Upper lobe of right lung (tissue), 1 donor: ENCODE measurements at regions not wholly inside any gene's neighbourhood (a gene's known extent, or its start where the extent isn't known, plus 50 kb on each side); places are given as distances from the start of the nearest gene placed in this dataset.

Experiments used
- ATAC-seq: fragments of 200-7000 bp; cut with Tn5 transposase; one replicate; pipeline ENCODE4 v1.9.1; 2020; ENCODE audit warnings: mild to moderate bottlenecking, moderate library complexity
- DNase-seq: peaks from one replicate; pipeline ENCODE4 v3.0.0-alpha.2; 2020
- H3K27ac ChIP-seq: fragments of 200-600 bp; one replicate; pipeline ENCODE4 v1.8.0; 2022
- H3K27me3 ChIP-seq: fragments of 200-600 bp; one replicate; pipeline ENCODE4 v1.8.0; 2022; ENCODE audit warnings: mild to moderate bottlenecking
- H3K36me3 ChIP-seq: fragments of 200-600 bp; one replicate; pipeline ENCODE4 v1.8.0; 2022
- H3K4me1 ChIP-seq: fragments of 200-600 bp; one replicate; pipeline ENCODE4 v1.8.0; 2022
- H3K4me3 ChIP-seq: fragments of 200-600 bp; one replicate; pipeline ENCODE4 v1.8.0; 2022; ENCODE audit warnings: mild to moderate bottlenecking
- H3K9me3 ChIP-seq: fragments of 200-600 bp; one replicate; pipeline ENCODE4 v1.8.0; 2022
- intact Hi-C: fragments of 100-400 bp; cut with DNase I; formaldehyde crosslinking; loops from one replicate; pipeline ENCODE4 v1.11.0; 2022
- TF ChIP-seq, protein P1 (sequence below): fragments of 200-600 bp; IDR thresholded peaks from one replicate; pipeline ENCODE4 v1.8.0; 2022; ENCODE audit warnings: antibody characterized with exemption
- donor health status: DM: no; HTN: yes; CAD: no; lungs with severe emphysema.

DNA sequence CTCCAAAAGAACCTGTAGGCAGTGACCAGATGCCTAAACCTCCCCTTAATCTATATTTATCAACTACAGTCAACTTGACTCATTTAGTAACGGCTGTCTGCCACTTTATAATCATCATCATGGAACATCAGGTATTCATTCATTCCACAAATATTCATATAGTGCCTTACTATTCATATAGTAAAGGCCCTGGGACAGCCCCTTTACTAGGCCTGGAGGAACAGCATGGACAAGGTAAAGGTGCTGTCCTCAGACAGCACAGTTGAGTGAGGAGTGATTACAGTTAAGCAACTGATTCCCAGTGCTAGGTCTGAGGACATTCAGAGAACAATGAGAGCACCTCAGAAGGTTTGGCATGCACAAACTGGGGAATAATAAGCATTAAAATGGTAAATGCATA is 346.5 kb upstream of the RORA start:
- H3K36me3 ChIP-seq, result no peaks in the 10 kb centered on the region
- no peaks in the 10 kb centered on the region for H3K9me3 ChIP-seq
- no peak for DNase-seq
- no peaks in the 10 kb centered on the region for H3K4me1 ChIP-seq
- no peak for ATAC-seq
- no peaks in the 10 kb centered on the region for H3K27me3 ChIP-seq
- intact Hi-C loops, result no loop called here
- TF ChIP-seq, protein P1, sequence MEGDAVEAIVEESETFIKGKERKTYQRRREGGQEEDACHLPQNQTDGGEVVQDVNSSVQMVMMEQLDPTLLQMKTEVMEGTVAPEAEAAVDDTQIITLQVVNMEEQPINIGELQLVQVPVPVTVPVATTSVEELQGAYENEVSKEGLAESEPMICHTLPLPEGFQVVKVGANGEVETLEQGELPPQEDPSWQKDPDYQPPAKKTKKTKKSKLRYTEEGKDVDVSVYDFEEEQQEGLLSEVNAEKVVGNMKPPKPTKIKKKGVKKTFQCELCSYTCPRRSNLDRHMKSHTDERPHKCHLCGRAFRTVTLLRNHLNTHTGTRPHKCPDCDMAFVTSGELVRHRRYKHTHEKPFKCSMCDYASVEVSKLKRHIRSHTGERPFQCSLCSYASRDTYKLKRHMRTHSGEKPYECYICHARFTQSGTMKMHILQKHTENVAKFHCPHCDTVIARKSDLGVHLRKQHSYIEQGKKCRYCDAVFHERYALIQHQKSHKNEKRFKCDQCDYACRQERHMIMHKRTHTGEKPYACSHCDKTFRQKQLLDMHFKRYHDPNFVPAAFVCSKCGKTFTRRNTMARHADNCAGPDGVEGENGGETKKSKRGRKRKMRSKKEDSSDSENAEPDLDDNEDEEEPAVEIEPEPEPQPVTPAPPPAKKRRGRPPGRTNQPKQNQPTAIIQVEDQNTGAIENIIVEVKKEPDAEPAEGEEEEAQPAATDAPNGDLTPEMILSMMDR, result no peak
- H3K27ac ChIP-seq, result no peak overlapping the region
- H3K4me3 ChIP-seq, result no peak overlapping the region

DNA sequence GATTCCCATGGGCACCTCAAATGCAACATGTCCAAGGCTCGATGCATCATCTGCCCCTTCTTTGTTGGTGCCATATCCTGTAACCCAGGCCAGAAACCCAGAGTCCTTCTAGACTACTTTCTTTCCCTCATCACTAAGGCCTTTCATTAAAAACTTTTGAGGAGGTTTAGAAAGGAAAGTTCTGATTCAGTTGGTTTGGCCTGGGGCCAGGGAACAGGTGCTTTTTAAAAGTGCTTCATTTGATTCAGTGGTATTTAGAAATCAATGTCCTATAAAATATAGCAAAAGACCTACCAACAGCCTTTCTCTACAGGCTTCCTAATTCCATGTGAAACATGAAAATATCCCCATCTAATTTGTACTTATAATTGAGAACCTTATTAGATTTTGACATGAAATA is 341.9 kb upstream of the RORA start:
- Histone ChIP-seq H3K4me3 (no peak overlapping the region), H3K36me3 (no peaks in the 10 kb centered on the region), H3K9me3 (no peaks in the 10 kb centered on the region), H3K27ac (no peak overlapping the region), H3K4me1 (no peaks in the 10 kb centered on the region), H3K27me3 (no peaks in the 10 kb centered on the region)
- intact Hi-C loops, result no loop called here
- TF ChIP-seq, protein P1, result no peak
- ATAC-seq, result no peak
- no peak for DNase-seq

DNA sequence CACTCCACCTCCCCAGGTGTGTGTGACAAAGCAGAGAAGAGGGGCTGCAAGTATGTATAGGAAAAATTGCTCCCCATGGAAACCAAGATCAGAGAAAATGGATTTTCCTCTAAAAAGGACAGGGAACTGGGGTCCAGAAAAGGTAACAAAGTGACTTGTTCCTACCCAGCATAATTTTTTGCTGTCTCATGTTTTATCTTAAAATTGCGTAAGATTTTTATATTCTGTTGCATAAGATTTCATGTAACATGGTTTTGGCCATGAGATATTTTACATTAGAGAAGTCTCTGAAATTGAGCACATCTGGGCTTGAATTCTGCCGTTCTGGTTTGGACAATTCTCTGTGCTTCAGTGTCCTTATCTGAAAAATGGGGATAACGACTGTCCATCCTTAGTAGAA is 335.7 kb upstream of the RORA start:
- ATAC-seq (no peak), DNase-seq (no peak)
- TF ChIP-seq, protein P1, result no peak

DNA sequence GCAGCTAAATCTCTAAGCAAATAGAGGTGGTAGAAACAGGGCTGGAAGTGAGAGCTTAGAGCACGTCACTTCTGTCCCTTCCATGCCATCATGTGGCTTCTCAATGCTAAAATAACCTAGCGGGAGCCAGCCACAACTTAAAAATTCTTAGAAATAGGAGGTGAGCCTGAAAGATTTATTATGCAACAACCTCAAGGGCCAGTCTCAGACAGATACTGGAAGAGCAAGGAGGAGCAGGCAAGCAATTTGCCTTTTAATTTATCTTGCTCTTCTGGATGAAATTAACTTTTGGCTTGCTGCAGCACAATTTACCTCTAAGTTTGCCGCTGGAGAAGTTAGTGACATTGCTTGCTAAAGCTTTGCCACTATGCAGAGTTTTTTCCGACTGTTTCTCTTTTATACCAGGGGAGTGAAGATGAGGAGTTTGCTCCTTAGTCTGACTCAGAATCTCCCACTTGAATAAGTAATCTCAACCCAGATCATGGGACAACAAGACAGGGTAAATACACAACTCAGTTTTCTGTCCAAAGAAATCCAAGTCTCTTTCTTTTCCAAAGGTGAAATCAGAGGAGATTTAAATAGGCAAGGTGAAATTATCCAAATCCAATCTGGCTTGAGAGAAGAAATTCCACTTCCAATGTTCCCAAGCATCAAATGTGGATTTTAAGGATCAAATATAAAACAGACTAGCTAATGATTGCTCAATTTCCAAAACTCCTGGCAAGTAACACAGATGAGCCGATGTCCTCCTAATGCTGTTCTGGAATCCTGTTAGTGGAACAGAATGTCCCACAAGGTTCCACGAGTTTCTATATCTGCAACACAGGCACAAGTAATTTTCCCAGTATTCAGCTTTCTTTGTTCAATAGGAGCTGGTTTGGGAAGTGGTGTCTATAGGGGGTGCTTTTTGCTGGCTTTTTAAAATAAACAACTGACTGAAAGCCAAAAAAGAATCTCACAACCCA is 329.4 kb upstream of the RORA start:
- Histone ChIP-seq H3K9me3 (no peaks in the 10 kb centered on the region), H3K4me1 (no peaks in the 10 kb centered on the region), H3K36me3 (no peaks in the 10 kb centered on the region), H3K27me3 (no peaks in the 10 kb centered on the region), H3K4me3 (no peak overlapping the region), H3K27ac (peak overlapping the region; percentile 30)
- TF ChIP-seq, protein P1, result no peak
- intact Hi-C loops, result no loop called here
- ATAC-seq (peak; percentile 34), DNase-seq (no peak)

More for the DNA sequence above, 335.7 kb upstream of the RORA start:
- intact Hi-C loops, result no loop called here
- H3K4me1 ChIP-seq, result no peaks in the 10 kb centered on the region
- no peak overlapping the region for H3K4me3 ChIP-seq
- no peaks in the 10 kb centered on the region for H3K36me3 ChIP-seq
- no peaks in the 10 kb centered on the region for H3K9me3 ChIP-seq
- no peak overlapping the region for H3K27ac ChIP-seq
- H3K27me3 ChIP-seq, result no peaks in the 10 kb centered on the region

DNA sequence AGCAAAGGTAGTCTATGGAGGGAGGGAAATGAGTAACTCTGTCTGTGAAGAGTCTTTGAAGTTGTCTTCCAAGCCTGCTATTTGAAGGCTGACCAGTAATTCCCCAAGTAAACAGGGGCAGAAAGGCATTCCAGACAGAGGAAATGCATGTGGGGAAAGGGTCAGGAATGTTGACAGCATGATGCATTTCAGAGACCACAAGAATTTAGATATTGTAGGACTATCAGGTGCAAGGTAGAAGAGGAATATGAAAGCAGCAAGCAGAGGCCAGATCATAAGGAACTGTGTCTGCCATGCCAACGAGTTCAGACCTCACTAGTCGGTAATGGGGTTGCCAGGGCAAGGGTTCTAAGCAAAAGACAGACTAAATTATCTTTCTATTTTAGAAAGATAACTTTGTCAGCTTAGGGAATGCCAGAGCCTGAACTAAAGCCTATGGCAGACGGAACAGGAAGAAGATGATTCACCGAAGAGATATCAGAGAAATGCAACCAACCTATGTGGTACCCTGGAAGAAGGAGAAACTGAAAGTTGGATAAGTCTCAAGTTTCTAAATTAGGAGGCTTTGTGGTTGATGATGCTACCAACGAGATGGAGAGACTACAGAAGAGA is 327.0 kb upstream of the RORA start:
- ATAC-seq (no peak), DNase-seq (no peak)
- intact Hi-C loops, result no loop called here
- TF ChIP-seq, protein P1, result no peak
- H3K4me1 ChIP-seq, result no peaks in the 10 kb centered on the region
- no peaks in the 10 kb centered on the region for H3K27me3 ChIP-seq
- no peak overlapping the region for H3K4me3 ChIP-seq
- H3K9me3 ChIP-seq, result no peaks in the 10 kb centered on the region
- H3K27ac ChIP-seq, result no peak overlapping the region
- no peaks in the 10 kb centered on the region for H3K36me3 ChIP-seq
